ENCODE measurements at regions not wholly inside any gene's neighbourhood (a gene's known extent, or its start where the extent isn't known, plus 50 kb on each side); places are given as distances from the start of the nearest gene placed in this dataset.

DNA sequence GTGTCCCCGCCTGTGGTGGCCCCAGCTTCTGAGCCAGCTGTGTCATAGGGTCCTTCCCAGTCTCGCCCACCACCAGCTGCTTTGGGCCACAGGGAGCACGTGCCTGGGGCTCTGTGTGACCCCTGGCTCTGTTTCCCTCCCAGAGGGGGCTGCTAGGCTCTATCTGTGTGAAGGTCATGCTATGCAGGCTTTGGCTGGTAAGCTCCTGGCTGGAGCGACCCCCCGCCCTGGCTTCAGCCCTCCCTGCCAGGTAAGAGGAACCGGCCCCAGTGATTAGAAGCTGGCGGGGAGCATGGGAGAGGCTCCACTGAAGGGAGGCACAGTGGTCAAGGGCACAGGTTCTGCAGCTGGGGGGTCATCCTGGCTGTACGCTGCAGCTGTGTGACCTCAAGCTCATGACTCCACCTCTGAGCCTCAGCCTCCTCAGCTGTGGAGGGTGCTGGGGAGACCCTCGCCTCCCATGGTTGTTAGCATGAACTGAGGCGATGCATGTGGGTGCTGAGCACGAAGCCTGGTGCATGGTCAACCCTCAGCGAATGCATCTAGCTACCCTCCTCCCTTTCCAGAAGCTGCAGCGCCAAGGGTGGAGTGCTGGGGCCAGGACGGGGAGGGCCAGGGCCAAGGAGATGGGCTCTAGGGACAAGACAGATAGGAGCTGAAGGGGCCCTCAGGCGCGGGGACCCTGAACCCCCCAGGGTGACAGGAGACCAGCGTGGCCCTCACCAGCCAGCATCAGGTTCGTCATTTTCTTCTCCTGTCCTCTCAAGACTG, 163.8 kb upstream of the MVB12B start:
- no peak overlapping the region for H3K4me2 ChIP-seq (ENCODE audit: insufficient read depth, low read length)
- no peaks in the 10 kb centered on the region for H3K79me2 ChIP-seq (ENCODE audit: insufficient read depth, low read length)
- H3K36me3 ChIP-seq (ENCODE audit: insufficient read depth, low read length), result no peaks in the 10 kb centered on the region
- H3K27ac ChIP-seq (ENCODE audit: low read depth, low read length), result no peak overlapping the region
- TF ChIP-seq, protein P1, sequence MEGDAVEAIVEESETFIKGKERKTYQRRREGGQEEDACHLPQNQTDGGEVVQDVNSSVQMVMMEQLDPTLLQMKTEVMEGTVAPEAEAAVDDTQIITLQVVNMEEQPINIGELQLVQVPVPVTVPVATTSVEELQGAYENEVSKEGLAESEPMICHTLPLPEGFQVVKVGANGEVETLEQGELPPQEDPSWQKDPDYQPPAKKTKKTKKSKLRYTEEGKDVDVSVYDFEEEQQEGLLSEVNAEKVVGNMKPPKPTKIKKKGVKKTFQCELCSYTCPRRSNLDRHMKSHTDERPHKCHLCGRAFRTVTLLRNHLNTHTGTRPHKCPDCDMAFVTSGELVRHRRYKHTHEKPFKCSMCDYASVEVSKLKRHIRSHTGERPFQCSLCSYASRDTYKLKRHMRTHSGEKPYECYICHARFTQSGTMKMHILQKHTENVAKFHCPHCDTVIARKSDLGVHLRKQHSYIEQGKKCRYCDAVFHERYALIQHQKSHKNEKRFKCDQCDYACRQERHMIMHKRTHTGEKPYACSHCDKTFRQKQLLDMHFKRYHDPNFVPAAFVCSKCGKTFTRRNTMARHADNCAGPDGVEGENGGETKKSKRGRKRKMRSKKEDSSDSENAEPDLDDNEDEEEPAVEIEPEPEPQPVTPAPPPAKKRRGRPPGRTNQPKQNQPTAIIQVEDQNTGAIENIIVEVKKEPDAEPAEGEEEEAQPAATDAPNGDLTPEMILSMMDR (IDR thresholded peaks at IDR 0.05; ENCODE audit: extremely low read depth, low read depth, low read length), result no peak
- no peaks in the 10 kb centered on the region for H3K4me1 ChIP-seq (ENCODE audit: insufficient read depth, low read length)
- H4K20me1 ChIP-seq (ENCODE audit: insufficient read depth, low read length), result no peaks in the 10 kb centered on the region
- H3K27me3 ChIP-seq (ENCODE audit: insufficient read depth, low read length), result peaks cover 29% of the 10 kb centered on the region
- no peaks in the 10 kb centered on the region for H3K9me3 ChIP-seq (ENCODE audit: low read depth, low read length)
- no peak overlapping the region for H2AFZ ChIP-seq (ENCODE audit: low read length)
- no peak overlapping the region for H3K4me3 ChIP-seq (ENCODE audit: insufficient read depth, low read length)
- DNase-seq (ENCODE audit: insufficient read length, low spot score, missing footprints), result no peak

DNA sequence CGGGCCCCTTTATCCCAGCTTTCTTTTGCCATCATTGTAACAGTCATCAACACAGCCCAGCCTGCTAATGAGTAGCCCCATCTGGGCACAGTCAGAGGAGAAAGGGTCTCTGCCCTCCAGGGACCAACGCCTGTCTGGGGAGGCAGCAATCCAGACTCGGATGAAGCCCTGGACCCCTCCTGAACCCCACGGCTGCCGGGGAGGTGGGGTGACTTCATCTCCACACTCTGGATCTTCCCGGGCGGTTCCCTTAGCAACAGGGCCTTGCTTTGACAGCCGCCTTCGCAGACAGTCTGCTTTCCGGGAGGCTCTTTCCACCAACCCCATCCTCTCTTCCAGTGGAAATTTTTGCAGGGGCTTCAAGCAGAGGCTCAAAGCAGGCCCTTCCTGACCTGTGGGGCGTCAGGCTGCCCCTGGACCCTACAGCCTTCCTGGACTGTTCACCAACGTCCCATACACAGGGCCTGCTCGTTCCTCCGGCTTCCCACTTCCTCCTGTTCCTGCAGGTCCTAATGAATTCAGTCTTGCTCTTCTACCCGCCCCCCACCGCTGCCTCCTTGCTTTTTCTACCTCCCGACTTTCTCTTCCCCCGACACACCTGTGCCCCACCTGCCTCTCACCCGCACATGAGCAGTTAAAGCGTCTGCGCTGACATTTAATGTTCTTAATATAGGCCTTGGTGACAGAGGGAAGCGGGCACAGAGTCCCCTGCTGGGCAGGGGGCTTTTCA, 161.7 kb upstream of the MVB12B start:
- no peak for DNase-seq (ENCODE audit: insufficient read length, low spot score, missing footprints)
- H3K4me2 ChIP-seq (ENCODE audit: insufficient read depth, low read length), result no peak overlapping the region
- H3K79me2 ChIP-seq (ENCODE audit: insufficient read depth, low read length), result no peaks in the 10 kb centered on the region
- no peak overlapping the region for H3K4me3 ChIP-seq (ENCODE audit: insufficient read depth, low read length)
- H4K20me1 ChIP-seq (ENCODE audit: insufficient read depth, low read length), result no peaks in the 10 kb centered on the region
- no peak overlapping the region for H3K27ac ChIP-seq (ENCODE audit: low read depth, low read length)
- H2AFZ ChIP-seq (ENCODE audit: low read length), result no peak overlapping the region
- TF ChIP-seq, protein P1 (IDR thresholded peaks at IDR 0.05; ENCODE audit: extremely low read depth, low read depth, low read length), result no peak
- no peaks in the 10 kb centered on the region for H3K36me3 ChIP-seq (ENCODE audit: insufficient read depth, low read length)
- no peaks in the 10 kb centered on the region for H3K4me1 ChIP-seq (ENCODE audit: insufficient read depth, low read length)
- no peaks in the 10 kb centered on the region for H3K9me3 ChIP-seq (ENCODE audit: low read depth, low read length)
- H3K27me3 ChIP-seq (ENCODE audit: insufficient read depth, low read length), result peaks cover 29% of the 10 kb centered on the region

DNA sequence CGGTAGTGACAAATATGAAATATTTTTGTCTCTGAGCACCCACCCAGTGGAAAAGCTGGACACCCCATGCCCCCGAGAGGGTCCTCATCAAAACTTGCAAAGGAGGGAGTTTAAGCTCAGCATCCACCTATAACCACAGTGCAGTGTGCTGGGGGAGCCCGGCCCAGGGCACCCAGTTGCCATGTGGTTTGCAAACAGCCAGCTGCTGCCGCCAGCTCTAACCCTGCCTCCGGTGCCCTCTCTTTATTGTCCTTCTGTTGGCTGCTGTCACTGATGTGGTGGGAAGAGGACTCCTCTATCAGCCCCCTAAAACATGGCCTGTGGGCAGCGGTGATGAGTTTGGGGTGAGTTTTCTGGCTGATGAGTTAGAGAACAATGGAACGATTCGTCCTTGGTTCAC, 160.9 kb upstream of the MVB12B start:
- Histone ChIP-seq H3K27me3 (ENCODE audit: insufficient read depth, low read length) (peaks cover 32% of the 10 kb centered on the region), H3K9me3 (ENCODE audit: low read depth, low read length) (no peaks in the 10 kb centered on the region), H3K36me3 (ENCODE audit: insufficient read depth, low read length) (no peaks in the 10 kb centered on the region), H3K4me1 (ENCODE audit: insufficient read depth, low read length) (no peaks in the 10 kb centered on the region), H3K4me3 (ENCODE audit: insufficient read depth, low read length) (no peak overlapping the region), H3K79me2 (ENCODE audit: insufficient read depth, low read length) (no peaks in the 10 kb centered on the region), H3K27ac (ENCODE audit: low read depth, low read length) (no peak overlapping the region), H4K20me1 (ENCODE audit: insufficient read depth, low read length) (no peaks in the 10 kb centered on the region), H3K4me2 (ENCODE audit: insufficient read depth, low read length) (no peak overlapping the region), H2AFZ (ENCODE audit: low read length) (no peak overlapping the region)
- TF ChIP-seq, protein P1 (IDR thresholded peaks at IDR 0.05; ENCODE audit: extremely low read depth, low read depth, low read length), result no peak
- no peak for DNase-seq (ENCODE audit: insufficient read length, low spot score, missing footprints)

DNA sequence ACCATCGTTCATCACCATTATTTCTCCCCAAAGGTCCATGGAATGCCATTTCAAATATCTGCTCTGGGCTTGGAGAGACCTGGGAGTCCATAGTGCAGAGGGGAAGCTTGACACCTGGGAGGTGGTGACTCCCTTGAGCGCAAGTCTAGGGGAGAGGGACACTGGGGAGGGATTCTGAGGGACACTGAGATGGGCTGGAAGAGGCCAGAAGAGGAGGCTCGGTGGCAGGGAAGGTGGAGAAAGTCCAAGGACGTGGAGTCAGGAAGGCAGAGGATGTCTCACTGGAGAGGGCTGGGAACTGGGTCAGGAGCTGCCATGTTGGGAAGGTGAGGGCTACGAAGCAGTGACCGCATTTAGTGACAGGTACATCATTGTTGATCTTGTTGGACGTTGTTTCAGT, 160.3 kb upstream of the MVB12B start:
- no peak for DNase-seq (ENCODE audit: insufficient read length, low spot score, missing footprints)
- Histone ChIP-seq H4K20me1 (ENCODE audit: insufficient read depth, low read length) (no peaks in the 10 kb centered on the region), H3K27me3 (ENCODE audit: insufficient read depth, low read length) (peaks cover 32% of the 10 kb centered on the region), H3K4me2 (ENCODE audit: insufficient read depth, low read length) (no peak overlapping the region), H3K79me2 (ENCODE audit: insufficient read depth, low read length) (no peaks in the 10 kb centered on the region), H3K36me3 (ENCODE audit: insufficient read depth, low read length) (no peaks in the 10 kb centered on the region), H3K27ac (ENCODE audit: low read depth, low read length) (no peak overlapping the region), H3K4me3 (ENCODE audit: insufficient read depth, low read length) (no peak overlapping the region), H3K9me3 (ENCODE audit: low read depth, low read length) (no peaks in the 10 kb centered on the region), H3K4me1 (ENCODE audit: insufficient read depth, low read length) (no peaks in the 10 kb centered on the region), H2AFZ (ENCODE audit: low read length) (no peak overlapping the region)
- TF ChIP-seq, protein P1 (IDR thresholded peaks at IDR 0.05; ENCODE audit: extremely low read depth, low read depth, low read length), result no peak

Data from osteoblast (primary cell).